Activated naive CD4-positive, alpha-beta T cell treated with anti-CD3 and anti-CD28 coated beads, Interleukin-2, amount 50 U/mL, for 16 hours (primary cell): ENCODE measurements at regions not wholly inside any gene's neighbourhood (a gene's known extent, or its start where the extent isn't known, plus 50 kb on each side); places are given as distances from the start of the nearest gene placed in this dataset.
"Not testable (repeated sequence)": the region's sequence is repeated elsewhere in the genome, so short reads cannot be mapped to it uniquely, and the experiment has no call there.

ENCODE experiments used
- DNase-seq: peaks from one replicate; pipeline ENCODE4 v3.0.0-alpha.2; 2020

DNA sequence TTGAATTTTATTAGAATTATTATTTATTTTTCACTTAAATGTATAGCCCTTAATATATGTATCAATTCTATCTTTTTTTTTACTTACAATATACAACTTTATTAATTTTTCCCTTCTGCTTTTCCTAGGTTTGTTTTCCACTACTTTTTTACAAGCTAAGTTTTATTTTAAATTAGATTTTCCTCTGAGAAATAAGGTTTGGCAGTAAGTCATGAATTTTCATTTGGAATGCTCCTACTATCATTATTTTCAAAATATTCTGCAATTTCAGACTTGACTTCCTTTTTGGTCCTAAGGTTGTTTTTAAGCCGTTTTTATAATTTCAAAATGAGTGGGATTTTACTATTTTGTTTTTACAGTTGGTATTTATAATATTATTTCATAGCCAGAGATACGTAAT lies 222.8 kb upstream of the PIEZO2 start:
- no peak for DNase-seq

GRCh38 chr18:11369556-11369955 lies 220.2 kb upstream of the PIEZO2 start:
- no peak for DNase-seq

- DNase-seq: no peak
Measured at GRCh38 chr18:11368020-11368419, 218.7 kb upstream of the PIEZO2 start.

- DNase-seq: no peak
Measured at GRCh38 chr18:11367351-11367750, 218.0 kb upstream of the PIEZO2 start.

- no peak for DNase-seq
Measured at GRCh38 chr18:11366410-11366809, 217.0 kb upstream of the PIEZO2 start.

DNA sequence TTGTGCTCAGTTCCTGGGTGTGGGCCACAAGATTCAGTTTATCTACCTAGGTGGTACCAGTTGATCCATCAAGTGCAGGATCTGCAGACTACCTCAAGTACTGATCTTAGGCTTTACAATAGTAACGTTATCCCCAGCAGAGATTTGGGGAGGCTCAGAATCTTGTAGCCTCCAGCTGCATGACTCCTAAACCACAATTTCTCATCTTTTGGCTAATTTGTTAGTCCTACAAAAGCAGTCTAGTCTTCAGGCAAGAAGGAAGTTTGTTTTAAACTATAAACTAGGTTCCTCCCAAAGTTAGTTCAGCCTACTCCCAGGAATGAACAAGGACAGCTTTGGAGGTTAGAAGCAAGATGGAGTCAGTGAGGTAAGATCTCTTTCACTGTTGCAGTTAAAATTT lies 213.5 kb upstream of the PIEZO2 start:
- DNase-seq: no peak

DNA sequence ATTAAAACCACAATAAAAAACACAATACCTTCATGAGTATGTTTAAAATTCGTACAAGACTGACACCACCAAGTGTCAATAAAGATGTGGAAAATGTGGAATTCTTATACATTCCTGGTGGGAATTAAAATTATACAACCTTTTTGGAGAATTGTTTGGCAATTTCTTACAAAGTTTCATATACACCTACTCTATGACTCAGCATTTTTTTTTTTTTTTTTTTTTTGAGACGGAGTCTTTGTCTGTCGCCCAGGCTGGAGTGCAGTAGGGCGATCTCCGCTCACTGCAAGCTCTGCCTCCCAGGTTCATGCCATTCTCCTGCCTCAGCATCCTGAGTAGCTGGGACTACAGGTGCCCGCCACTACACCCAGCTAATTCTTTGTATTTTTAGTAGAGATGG lies 212.5 kb upstream of the PIEZO2 start:
- not testable (repeated sequence) for DNase-seq

- no peak for DNase-seq
Measured at GRCh38 chr18:11357678-11358077, 208.3 kb upstream of the PIEZO2 start.

DNA sequence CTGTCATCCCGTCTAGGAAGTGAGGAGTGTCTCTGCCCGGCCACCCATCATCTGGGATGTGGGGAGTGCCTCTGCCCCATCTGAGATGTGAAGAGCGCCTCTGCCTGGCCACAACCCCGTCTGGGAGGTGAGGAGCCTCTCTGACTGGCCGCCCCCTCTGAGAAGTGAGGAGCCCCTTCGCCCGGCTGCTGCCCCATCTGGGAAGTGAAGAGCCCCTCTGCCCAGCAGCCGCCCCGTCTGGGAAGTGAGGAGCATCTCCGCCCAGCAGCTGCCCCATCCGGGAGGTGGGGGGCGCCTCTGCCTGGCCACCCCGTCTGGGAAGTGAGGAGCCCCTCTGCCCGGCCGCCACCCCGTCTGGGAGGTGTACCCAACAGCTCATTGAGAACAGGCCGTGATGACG lies 195.2 kb upstream of the PIEZO2 start:
- not testable (repeated sequence) for DNase-seq

DNA sequence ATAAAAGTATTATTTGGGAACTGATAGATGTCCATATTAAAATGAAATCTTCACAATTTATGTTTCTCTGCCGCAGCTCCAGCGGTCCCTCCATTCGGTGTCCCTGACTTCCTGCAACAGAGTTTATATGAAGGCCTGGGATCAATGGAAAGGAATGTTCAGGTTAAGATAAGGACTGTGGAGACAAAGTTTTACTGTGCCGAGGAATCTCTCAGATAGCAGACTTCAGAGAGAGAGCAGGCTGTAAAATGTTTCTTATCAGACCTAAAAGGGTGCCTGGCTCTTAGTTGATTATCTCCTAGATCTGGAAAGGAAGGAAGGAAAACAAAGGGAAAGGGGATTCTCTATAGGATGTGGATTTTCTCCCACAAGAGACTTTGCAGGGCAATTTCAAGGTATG lies 193.7 kb upstream of the PIEZO2 start:
- no peak for DNase-seq

DNA sequence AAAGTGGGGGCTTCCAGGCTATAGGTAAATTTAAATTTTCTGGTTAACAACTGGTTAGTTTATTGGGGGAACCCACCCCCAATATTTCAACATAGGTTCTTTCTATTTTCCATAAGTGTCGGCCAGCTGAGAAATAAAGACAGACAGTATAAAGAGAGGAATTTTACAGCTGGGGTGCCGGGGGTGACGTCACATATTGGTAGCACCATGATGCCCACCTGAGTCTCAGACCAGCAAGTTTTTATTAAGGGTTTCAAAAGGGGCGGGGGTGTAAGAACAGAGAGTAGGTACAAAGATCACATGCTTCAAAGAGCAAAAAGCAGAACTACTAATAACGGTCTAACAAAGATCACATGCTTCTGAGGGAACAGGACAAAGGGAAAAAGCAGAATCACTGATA lies 192.7 kb upstream of the PIEZO2 start:
- not testable (repeated sequence) for DNase-seq

DNA sequence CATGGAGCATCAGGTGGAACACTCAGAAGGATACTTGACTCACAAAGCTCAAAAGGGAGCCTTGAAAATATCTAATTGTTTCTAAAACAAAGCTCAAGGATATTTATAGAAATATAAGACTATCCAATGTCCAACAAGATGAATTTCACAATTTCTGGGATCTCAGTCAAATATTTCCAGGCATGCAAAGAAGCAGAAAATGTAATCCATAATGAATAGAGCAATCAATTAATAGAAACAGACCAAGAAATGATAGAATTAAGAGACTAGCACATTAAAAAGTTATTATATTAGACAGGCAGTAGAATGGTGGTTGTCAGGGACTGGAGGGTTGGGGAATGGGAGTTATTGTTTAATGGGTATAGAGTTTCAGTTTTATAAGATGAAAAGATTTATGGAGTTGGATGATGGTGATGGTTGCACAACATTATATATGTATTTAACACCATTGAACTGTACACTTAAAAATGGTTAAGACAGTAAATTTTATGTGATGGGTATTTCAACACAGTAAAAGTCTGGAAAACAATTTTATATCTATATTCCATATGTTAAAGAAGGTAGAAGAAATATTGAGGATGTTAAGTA lies 189.9 kb upstream of the PIEZO2 start:
- DNase-seq: no peak

GRCh38 chr18:11336241-11336640 lies 186.9 kb upstream of the PIEZO2 start:
- no peak for DNase-seq

- DNase-seq: no peak
Measured at GRCh38 chr18:11327391-11328009, 178.1 kb upstream of the PIEZO2 start.

DNA sequence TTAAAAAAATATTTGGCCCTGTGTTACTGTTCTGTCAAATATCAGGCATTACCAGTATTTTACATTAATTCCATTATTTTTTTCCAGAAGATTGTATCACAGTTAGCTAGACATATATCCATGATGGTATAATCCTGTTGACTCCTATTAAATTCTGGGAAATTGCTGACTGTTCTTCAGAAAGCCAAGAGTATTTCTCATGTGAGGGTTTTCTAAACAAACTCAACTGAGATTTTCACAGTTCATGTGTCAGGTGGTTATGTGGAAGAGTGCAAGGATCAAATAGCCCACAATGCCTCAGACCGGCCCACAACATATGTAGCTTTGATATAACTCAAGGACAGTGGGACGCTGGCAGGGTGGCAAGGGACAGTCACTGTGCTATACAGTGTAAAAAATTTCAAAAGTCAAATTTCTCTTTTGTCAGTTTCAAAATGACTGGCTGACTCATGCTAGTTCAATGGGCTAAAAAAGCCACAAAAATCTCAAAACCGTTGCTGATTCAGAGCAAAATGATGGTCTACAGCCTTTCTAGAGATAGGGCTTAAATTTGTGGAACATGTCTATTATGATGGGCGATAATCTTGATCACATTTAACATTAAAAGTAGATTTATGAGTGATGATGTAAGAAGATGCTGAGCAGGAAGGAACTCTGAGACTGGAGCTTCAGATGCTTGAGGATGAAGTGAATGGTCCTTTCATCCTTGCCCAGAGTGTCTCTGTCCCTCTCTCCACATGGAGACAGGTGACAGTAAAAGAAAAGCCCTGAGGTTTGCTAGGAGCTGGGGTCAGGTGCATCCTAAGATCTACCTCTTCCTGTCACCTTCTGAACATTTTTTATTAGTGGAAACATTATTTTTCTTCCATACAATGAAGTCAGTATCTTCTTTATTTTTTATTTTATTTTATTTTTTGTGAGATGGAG lies 175.8 kb upstream of the PIEZO2 start:
- no peak for DNase-seq

GRCh38 chr18:11324510-11324909 lies 175.1 kb upstream of the PIEZO2 start:
- no peak for DNase-seq

DNA sequence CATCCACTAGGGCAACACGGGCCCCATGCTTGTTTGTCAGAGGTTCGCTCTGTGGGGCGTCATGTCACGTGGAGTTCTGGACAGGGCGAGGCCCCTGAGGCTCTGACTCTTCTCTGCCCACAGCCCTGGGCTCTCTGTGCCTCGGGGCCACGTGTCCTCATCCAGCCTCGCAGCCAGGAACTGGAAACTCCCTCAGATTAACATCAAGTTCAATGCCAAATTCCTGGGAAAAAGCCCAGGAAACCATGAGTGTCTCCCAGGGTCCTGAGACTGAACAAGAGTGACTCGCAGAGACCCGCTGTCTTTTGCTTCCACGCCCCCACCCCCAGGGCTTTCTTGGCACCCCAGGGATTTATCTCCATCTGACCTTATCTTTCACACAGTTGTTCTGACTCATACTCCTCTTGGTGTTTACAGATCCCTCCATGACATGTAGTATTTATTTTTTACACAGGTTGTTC lies 174.0 kb upstream of the PIEZO2 start:
- no peak for DNase-seq

DNA sequence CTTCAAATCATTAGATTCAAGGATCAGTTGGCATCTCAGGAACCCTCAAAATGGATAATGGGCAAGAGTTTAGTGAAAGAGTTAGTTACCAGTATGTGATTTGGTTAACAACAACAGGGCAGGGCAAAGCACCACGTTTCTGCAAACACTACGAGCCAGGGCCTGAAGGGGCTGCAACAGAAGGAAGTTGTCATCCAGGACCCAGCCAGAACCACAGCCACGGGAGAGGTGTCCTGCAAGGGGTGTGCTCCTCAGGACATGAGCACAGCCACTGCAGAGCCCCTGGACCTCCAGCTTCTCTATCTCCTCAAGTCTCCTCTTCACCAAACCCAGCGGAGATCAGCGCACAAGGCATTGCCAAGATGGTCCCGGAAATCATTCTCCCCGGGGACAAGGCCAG lies 173.3 kb upstream of the PIEZO2 start:
- no peak for DNase-seq

GRCh38 chr18:11322006-11322405 lies 172.6 kb upstream of the PIEZO2 start:
- DNase-seq: no peak

DNA sequence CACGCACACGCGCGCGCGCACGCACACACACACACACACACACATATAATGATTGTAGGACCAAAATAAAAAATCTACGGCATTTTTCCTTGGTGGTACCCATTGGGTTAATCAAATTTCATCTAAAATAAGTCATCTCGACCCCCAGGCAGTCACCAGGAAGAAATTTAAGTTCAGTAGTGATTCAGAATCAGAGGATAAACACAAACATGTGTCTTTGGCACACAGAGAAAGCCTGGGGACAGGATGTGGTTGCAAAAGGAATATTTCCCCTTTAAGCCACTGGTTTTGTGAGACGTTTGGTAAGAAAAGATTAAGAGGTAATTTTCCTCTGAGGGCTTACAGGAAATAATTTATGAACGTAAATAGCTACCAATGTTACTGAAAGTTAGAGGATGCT lies 171.6 kb upstream of the PIEZO2 start:
- DNase-seq: no peak

- DNase-seq: no peak
Measured at GRCh38 chr18:11316546-11316945, 167.2 kb upstream of the PIEZO2 start.

DNA sequence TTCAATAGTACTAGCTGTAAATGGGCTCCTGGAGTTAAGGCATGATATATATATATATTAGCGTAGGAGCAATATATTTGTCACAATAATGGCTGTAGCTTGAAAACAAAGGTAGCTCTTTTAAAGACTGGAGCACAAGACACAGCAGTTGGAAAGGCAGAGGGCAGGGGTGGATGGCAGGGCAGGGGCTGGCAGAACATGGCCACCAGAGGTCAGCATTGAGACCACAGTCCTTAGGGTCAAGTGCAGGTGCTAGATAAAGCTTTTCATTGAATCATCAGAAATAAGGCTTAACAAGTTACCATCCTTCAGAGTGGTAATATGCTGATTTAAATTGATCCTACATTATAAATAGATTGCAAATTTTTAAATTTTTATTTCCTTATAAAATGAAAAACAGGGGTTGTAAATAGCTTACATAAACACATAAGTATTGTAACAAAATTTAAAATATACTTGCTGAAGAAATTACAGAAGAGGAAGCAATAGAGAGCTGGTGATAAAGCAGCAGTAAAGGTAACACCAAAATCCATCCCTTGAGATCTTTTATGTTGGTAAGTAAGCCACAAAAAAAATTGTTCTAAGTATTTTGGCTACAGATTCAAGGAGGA lies 161.2 kb upstream of the PIEZO2 start:
- DNase-seq: no peak

- DNase-seq: no peak
Measured at GRCh38 chr18:11309172-11309571, 159.8 kb upstream of the PIEZO2 start.

GRCh38 chr18:11308499-11308898 lies 159.1 kb upstream of the PIEZO2 start:
- no peak for DNase-seq
